ENCODE measurements at regions not wholly inside any gene's neighbourhood (a gene's known extent, or its start where the extent isn't known, plus 50 kb on each side); places are given as distances from the start of the nearest gene placed in this dataset.

DNA sequence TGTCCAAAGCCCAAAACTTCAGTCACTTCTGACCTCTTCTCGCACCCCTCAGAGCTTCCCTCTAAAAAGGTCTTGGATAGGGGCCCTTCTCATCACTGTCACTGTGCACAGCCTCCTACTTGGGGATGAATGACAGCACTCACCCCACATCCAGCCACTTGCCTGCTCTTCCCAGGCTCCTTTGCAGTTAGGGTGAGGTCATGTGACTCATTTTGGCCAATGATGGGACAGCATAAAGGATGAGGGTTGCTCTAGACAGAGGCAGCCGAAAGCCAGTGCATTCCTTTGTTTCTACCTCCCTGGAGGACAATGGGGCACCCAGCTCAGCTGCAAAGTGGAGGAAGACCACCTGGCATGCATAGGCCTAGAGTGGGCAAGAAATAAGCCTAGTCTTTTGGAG, 1413.3 kb downstream of the TBC1D22A start:
- Histone ChIP-seq H3K4me3 (no peak overlapping the region), H3K4me1 (ENCODE audit: low read depth) (no peaks in the 10 kb centered on the region), H3K36me3 (no peaks in the 10 kb centered on the region), H3K9me3 (ENCODE audit: low read depth) (no peaks in the 10 kb centered on the region), H3K27ac (no peak overlapping the region), H3K27me3 (no peaks in the 10 kb centered on the region)
- no peak for TF ChIP-seq CTCF (IDR thresholded peaks at IDR 0.05; ENCODE audit: low read depth, low read length)
- no peak for DNase-seq (ENCODE audit: low read depth in 1 of 2, low spot score in 1 of 2)

DNA sequence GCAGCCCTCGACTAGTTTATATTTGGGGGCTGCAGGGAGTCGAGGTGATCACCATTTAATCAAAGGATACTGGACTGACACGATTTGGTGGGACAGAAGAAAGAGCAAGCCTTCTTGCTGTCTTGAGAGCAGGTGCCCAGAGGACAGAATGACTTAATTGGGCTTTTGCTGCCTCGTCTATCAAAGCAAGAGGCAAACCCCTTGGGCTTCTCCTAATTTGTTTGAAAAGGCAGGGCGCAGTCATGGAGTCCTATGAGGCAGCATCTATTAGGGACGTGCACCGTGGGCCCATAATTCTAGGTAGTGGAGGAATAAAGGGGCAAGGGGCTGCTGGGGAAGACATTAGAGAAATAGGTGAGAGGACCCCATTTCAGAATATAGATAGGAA, 1411.3 kb downstream of the TBC1D22A start:
- H3K36me3 ChIP-seq = no peaks in the 10 kb centered on the region
- H3K9me3 ChIP-seq (ENCODE audit: low read depth) = no peaks in the 10 kb centered on the region
- no peak for TF ChIP-seq CTCF (IDR thresholded peaks at IDR 0.05; ENCODE audit: low read depth, low read length)
- H3K27ac ChIP-seq = no peak overlapping the region
- no peaks in the 10 kb centered on the region for H3K27me3 ChIP-seq
- DNase-seq (ENCODE audit: low read depth in 1 of 2, low spot score in 1 of 2) = no peak
- H3K4me1 ChIP-seq (ENCODE audit: low read depth) = no peaks in the 10 kb centered on the region
- H3K4me3 ChIP-seq = no peak overlapping the region

- no peak for TF ChIP-seq CTCF (IDR thresholded peaks at IDR 0.05; ENCODE audit: low read depth, low read length)
- H3K9me3 ChIP-seq (ENCODE audit: low read depth) = no peaks in the 10 kb centered on the region
- H3K36me3 ChIP-seq = no peaks in the 10 kb centered on the region
- no peaks in the 10 kb centered on the region for H3K27me3 ChIP-seq
- no peak for DNase-seq (ENCODE audit: low read depth in 1 of 2, low spot score in 1 of 2)
- H3K27ac ChIP-seq = no peak overlapping the region
- no peaks in the 10 kb centered on the region for H3K4me1 ChIP-seq (ENCODE audit: low read depth)
- H3K4me3 ChIP-seq = no peak overlapping the region
Measured at GRCh38 chr22:48173061-48173772, 1410.8 kb downstream of the TBC1D22A start.

DNA sequence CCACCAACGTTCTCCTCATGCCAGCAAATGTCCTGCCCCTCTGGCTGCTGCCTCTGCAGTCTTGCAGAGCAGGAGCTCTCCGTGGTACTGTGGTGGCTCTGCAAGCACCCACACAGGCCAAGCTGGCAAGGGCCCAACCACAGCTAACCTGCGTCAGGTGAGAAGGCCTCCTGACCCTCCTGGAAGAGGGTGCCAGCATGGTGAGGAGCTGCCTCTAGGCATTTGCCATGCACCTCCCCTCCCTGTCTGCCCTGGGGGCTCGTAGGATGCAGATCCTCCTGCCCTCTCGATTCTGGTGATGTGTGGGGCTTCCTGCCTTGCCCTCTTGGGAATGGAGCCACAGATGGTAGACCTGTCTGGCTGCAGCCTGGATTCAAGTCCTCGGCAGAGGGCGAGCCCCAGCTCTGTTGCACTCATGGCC, 1408.8 kb downstream of the TBC1D22A start:
- Histone ChIP-seq H3K27ac (no peak overlapping the region), H3K27me3 (no peaks in the 10 kb centered on the region), H3K9me3 (ENCODE audit: low read depth) (no peaks in the 10 kb centered on the region), H3K4me1 (ENCODE audit: low read depth) (no peaks in the 10 kb centered on the region), H3K36me3 (no peaks in the 10 kb centered on the region), H3K4me3 (no peak overlapping the region)
- no peak for TF ChIP-seq CTCF (IDR thresholded peaks at IDR 0.05; ENCODE audit: low read depth, low read length)
- DNase-seq (ENCODE audit: low read depth in 1 of 2, low spot score in 1 of 2) = peak in 1 of 2 donors; percentile 22

- Histone ChIP-seq H3K36me3 (no peaks in the 10 kb centered on the region), H3K4me3 (no peak overlapping the region), H3K27ac (no peak overlapping the region), H3K9me3 (ENCODE audit: low read depth) (no peaks in the 10 kb centered on the region), H3K27me3 (no peaks in the 10 kb centered on the region), H3K4me1 (ENCODE audit: low read depth) (no peaks in the 10 kb centered on the region)
- no peak for DNase-seq (ENCODE audit: low read depth in 1 of 2, low spot score in 1 of 2)
- TF ChIP-seq CTCF (IDR thresholded peaks at IDR 0.05; ENCODE audit: low read depth, low read length) = no peak
Measured at GRCh38 chr22:48169227-48169626, 1406.8 kb downstream of the TBC1D22A start.
